ENCODE measurements at regions not wholly inside any gene's neighbourhood (a gene's known extent, or its start where the extent isn't known, plus 50 kb on each side); places are given as distances from the start of the nearest gene placed in this dataset.

DNA sequence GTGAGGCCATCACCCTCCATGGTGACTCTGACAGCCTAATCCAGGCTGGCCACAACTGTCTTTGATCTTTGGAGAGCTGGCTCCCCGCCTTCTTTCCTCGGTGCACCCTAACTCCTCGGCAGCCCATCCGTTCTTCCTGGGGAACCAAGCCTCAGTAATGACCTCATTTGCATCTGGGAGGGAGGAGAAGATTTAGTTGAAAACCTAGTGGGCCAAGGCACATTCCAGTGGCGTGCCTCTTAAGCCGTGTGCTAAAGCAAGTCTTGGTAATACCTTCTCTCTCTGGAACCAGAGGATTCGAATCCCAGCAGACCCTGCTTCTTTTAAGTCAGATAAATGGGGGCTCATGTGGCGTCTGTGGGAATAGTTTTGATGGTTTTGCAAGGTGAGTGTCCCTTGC is 233.1 kb downstream of the EBLN2 start:
- H3K9ac ChIP-seq (ENCODE audit: low read length), result no peak overlapping the region

DNA sequence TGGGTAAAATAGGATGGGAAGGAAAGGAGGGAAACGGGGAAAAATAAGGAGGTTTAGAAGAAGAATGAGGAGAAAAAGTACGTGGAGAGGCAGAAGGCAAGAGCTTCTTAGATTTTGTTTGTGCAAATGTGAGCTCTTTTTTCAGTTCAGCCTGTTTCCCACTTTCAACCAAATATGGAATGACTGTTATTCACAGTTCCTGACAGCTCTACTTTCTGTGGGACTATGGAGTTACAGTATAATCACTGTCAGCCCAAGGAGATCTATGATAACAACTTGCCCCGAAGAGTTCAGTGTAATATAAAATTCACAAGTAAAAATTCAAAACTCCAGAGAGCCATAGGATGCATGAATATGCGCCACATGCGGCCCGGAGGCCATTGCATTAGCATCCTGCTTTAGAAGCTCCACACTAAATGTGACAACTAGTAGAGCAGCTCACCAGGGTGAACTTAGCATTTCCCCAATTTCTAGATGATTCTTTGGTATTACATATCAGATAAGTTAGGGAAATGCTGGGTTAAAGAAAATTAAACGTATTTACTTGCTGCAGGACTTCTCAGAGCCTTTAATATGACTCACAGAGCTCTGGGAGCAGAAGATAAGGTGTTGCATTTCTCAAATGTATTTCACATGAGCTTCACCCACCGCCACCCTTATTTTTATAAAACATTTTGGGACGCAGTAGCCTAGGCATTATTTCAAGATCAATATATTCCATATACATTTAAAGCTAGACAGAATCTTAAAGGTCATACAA is 234.6 kb downstream of the EBLN2 start:
- Histone ChIP-seq H2AFZ (ENCODE audit: low read length) (no peak overlapping the region), H3K9me2 (ENCODE audit: low read depth, low read length) (no peaks in the 10 kb centered on the region), H4K20me1 (ENCODE audit: insufficient read depth, low read length) (no peaks in the 10 kb centered on the region), H3F3A (ENCODE audit: insufficient read depth, low read length) (no peaks in the 10 kb centered on the region), H3K27me3 (ENCODE audit: insufficient read depth, low read length) (0 out of 2 replicates have a peak, but pooled peaks cover 3% of the 10 kb centered on the region), H3K9me3 (ENCODE audit: low read length) (no peaks in the 10 kb centered on the region), H3K4me2 (ENCODE audit: low read length) (no peak overlapping the region), H3K4me1 (ENCODE audit: insufficient read depth, low read length, severe bottlenecking) (no peaks in the 10 kb centered on the region), H3K79me2 (ENCODE audit: insufficient read depth, low read length) (no peaks in the 10 kb centered on the region), H3K4me3 (ENCODE audit: low read depth, low read length, poor library complexity, severe bottlenecking) (no peak overlapping the region), H3K9ac (ENCODE audit: low read length) (no peak overlapping the region), H3K36me3 (ENCODE audit: insufficient read depth, low read length) (no peaks in the 10 kb centered on the region), H3K27ac (ENCODE audit: low read depth, low read length, poor library complexity, severe bottlenecking) (no peak overlapping the region)
- no peak for TF ChIP-seq EZH2 (IDR thresholded peaks at IDR 0.05; ENCODE audit: borderline replicate concordance, low read length)
- TF ChIP-seq, protein P1, sequence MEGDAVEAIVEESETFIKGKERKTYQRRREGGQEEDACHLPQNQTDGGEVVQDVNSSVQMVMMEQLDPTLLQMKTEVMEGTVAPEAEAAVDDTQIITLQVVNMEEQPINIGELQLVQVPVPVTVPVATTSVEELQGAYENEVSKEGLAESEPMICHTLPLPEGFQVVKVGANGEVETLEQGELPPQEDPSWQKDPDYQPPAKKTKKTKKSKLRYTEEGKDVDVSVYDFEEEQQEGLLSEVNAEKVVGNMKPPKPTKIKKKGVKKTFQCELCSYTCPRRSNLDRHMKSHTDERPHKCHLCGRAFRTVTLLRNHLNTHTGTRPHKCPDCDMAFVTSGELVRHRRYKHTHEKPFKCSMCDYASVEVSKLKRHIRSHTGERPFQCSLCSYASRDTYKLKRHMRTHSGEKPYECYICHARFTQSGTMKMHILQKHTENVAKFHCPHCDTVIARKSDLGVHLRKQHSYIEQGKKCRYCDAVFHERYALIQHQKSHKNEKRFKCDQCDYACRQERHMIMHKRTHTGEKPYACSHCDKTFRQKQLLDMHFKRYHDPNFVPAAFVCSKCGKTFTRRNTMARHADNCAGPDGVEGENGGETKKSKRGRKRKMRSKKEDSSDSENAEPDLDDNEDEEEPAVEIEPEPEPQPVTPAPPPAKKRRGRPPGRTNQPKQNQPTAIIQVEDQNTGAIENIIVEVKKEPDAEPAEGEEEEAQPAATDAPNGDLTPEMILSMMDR (IDR thresholded peaks at IDR 0.05; ENCODE audit: low read length), result no peak

More for the DNA sequence above, 233.1 kb downstream of the EBLN2 start:
- Histone ChIP-seq H2AFZ (ENCODE audit: low read length) (no peak overlapping the region), H3K4me2 (ENCODE audit: low read length) (no peak overlapping the region), H3K27me3 (ENCODE audit: insufficient read depth, low read length) (0 out of 2 replicates have a peak, but pooled peaks cover 3% of the 10 kb centered on the region), H4K20me1 (ENCODE audit: insufficient read depth, low read length) (no peaks in the 10 kb centered on the region), H3K9me2 (ENCODE audit: low read depth, low read length) (no peaks in the 10 kb centered on the region), H3K36me3 (ENCODE audit: insufficient read depth, low read length) (no peaks in the 10 kb centered on the region), H3K27ac (ENCODE audit: low read depth, low read length, poor library complexity, severe bottlenecking) (no peak overlapping the region), H3K4me3 (ENCODE audit: low read depth, low read length, poor library complexity, severe bottlenecking) (no peak overlapping the region), H3K9me3 (ENCODE audit: low read length) (no peaks in the 10 kb centered on the region), H3K79me2 (ENCODE audit: insufficient read depth, low read length) (no peaks in the 10 kb centered on the region), H3K4me1 (ENCODE audit: insufficient read depth, low read length, severe bottlenecking) (no peaks in the 10 kb centered on the region), H3F3A (ENCODE audit: insufficient read depth, low read length) (no peaks in the 10 kb centered on the region)
- no peak for TF ChIP-seq EZH2 (IDR thresholded peaks at IDR 0.05; ENCODE audit: borderline replicate concordance, low read length)

DNA sequence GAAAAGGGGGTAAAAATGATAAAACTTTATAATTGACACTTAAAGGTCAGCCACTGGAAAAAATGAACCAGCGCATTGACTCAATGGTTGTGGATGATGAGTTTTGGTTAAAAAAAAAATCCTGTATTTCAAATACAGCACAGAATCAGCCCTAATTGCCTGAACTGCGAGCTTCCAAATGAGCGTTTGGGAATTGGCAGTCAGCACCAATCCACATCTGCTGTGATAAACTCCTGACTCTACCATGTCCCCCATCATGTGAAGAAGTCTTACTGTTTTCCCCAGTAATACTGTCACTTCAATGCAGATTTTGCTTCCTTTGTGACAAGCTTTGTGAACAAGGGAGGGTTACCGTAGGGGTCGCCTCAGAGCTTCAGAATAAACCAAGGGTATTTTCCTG is 235.4 kb downstream of the EBLN2 start:
- Histone ChIP-seq H4K20me1 (ENCODE audit: insufficient read depth, low read length) (no peaks in the 10 kb centered on the region), H3K36me3 (ENCODE audit: insufficient read depth, low read length) (no peaks in the 10 kb centered on the region), H3K4me1 (ENCODE audit: insufficient read depth, low read length, severe bottlenecking) (no peaks in the 10 kb centered on the region), H2AFZ (ENCODE audit: low read length) (no peak overlapping the region), H3F3A (ENCODE audit: insufficient read depth, low read length) (no peaks in the 10 kb centered on the region), H3K9ac (ENCODE audit: low read length) (no peak overlapping the region), H3K9me2 (ENCODE audit: low read depth, low read length) (no peaks in the 10 kb centered on the region), H3K4me2 (ENCODE audit: low read length) (no peak overlapping the region), H3K27me3 (ENCODE audit: insufficient read depth, low read length) (0 out of 2 replicates have a peak, but pooled peaks cover 3% of the 10 kb centered on the region), H3K79me2 (ENCODE audit: insufficient read depth, low read length) (no peaks in the 10 kb centered on the region), H3K9me3 (ENCODE audit: low read length) (no peaks in the 10 kb centered on the region), H3K27ac (ENCODE audit: low read depth, low read length, poor library complexity, severe bottlenecking) (no peak overlapping the region), H3K4me3 (ENCODE audit: low read depth, low read length, poor library complexity, severe bottlenecking) (no peak overlapping the region)
- TF ChIP-seq, protein P1 (IDR thresholded peaks at IDR 0.05; ENCODE audit: low read length), result no peak
- TF ChIP-seq EZH2 (IDR thresholded peaks at IDR 0.05; ENCODE audit: borderline replicate concordance, low read length), result no peak
